Forelimb muscle (tissue), 1 donor: ENCODE measurements at regions not wholly inside any gene's neighbourhood (a gene's known extent, or its start where the extent isn't known, plus 50 kb on each side); places are given as distances from the start of the nearest gene placed in this dataset.
"Not testable (repeated sequence)": the region's sequence is repeated elsewhere in the genome, so short reads cannot be mapped to it uniquely, and the experiment has no call there.

ENCODE experiments used
- DNase-seq: peaks from one replicate; pipeline ENCODE4 v3.0.0-alpha.2; 2013; ENCODE audit warnings: low read depth

- DNase-seq = no peak
These were observed 57.6 kb downstream of the PTTG1 start for GRCh38 chr5:160479220-160479619.

GRCh38 chr5:160479926-160480325 lies 58.3 kb downstream of the PTTG1 start:
- no peak for DNase-seq

GRCh38 chr5:160480652-160481051 lies 59.0 kb downstream of the PTTG1 start:
- no peak for DNase-seq

GRCh38 chr5:160484678-160485077 lies 63.0 kb downstream of the PTTG1 start:
- DNase-seq = no peak

- no peak for DNase-seq
These were observed 63.8 kb downstream of the PTTG1 start for GRCh38 chr5:160485364-160485969.

GRCh38 chr5:160486573-160486972 lies 64.9 kb downstream of the PTTG1 start:
- DNase-seq = no peak

- no peak for DNase-seq
These were observed 67.0 kb downstream of the PTTG1 start for GRCh38 chr5:160488394-160489325.

- DNase-seq = no peak
These were observed 69.8 kb downstream of the PTTG1 start for GRCh38 chr5:160491438-160491837.

- no peak for DNase-seq
These were observed 70.9 kb downstream of the PTTG1 start for GRCh38 chr5:160492565-160492964.

GRCh38 chr5:160493806-160494338 lies 72.2 kb downstream of the PTTG1 start:
- no peak for DNase-seq

- no peak for DNase-seq
These were observed 72.8 kb downstream of the PTTG1 start for GRCh38 chr5:160494451-160494850.

GRCh38 chr5:160496334-160496733 lies 74.7 kb downstream of the PTTG1 start:
- no peak for DNase-seq

GRCh38 chr5:160496784-160497183 lies 75.1 kb downstream of the PTTG1 start:
- DNase-seq = no peak

- DNase-seq = no peak
These were observed 76.2 kb downstream of the PTTG1 start for GRCh38 chr5:160497878-160498277.

GRCh38 chr5:160498441-160499043 lies 76.9 kb downstream of the PTTG1 start:
- DNase-seq = not testable (repeated sequence)

- DNase-seq = no peak
These were observed 79.4 kb downstream of the PTTG1 start for GRCh38 chr5:160500786-160501779.

GRCh38 chr5:160504906-160505305 lies 83.3 kb downstream of the PTTG1 start:
- no peak for DNase-seq

GRCh38 chr5:160506006-160507004 lies 84.7 kb downstream of the PTTG1 start:
- no peak for DNase-seq

GRCh38 chr5:160507221-160507721 lies 85.6 kb downstream of the PTTG1 start:
- no peak for DNase-seq
